Kidney capillary endothelial cell (primary cell): ENCODE measurements at regions not wholly inside any gene's neighbourhood (a gene's known extent, or its start where the extent isn't known, plus 50 kb on each side); places are given as distances from the start of the nearest gene placed in this dataset.

ENCODE experiments used
- DNase-seq: peaks from one replicate; pipeline ENCODE4 v3.0.0-alpha.2; 2018; ENCODE audit warnings: low spot score

DNA sequence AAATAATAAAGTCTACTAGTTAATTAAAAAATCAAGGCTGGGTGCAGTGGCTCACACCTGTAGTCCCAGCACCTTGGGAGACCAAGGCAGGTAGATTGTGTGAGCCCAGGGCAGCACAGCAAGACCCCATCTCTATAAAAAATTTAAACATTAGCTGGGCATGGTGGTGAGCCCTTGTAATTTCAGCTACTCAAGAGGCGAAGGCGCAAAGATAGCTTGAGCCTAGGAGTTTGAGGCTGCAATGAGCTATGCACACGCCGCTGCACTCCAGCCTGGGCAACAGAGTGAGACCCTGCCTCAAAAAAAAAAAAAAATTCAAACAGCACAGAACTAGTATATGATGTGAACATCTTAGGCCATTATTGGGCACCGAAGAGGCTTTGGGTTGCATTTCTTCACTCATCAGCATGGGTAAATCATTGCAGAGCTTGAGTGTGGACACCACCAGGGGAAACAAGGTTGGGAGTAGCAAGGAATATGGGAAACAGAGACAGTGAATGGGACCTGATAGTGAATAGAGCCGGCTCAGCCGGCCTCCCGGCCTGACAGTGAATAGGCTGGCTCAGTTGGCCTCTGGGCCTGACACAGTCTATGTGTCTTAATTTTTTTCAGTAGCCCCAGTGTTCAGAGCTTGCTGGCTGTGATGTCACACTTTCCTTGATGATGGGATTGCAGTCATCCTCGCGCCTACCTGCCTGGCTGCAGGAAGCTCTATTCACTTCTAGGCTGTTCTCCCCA, 89.1 kb upstream of the ERRFI1 start:
- no peak for DNase-seq

- peak; percentile 19 for DNase-seq
Observed at GRCh38 chr1:8113262-8114220, 87.4 kb upstream of the ERRFI1 start.

GRCh38 chr1:8112611-8113261, 86.6 kb upstream of the ERRFI1 start:
- no peak for DNase-seq

- no peak for DNase-seq
Observed at GRCh38 chr1:8111560-8111959, 85.5 kb upstream of the ERRFI1 start.

DNA sequence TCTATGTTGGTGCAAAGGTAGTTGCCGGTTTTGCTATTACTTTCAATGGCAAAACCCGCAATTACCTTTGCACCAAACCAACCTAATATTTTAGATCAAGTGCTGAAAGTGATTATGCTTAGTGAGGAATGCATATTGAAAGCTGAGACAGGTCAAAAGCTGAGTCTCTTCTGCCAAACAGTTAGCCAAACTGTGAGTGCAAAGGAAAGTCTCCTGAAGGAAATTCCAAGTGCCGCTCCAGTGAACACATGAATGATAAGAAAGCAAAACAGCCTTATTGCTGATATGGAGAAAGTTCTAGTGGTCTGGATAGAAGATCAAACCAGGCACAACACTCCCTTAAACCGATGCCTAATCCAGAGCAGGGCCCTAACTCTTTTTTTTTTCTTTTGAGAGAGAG, 83.1 kb upstream of the ERRFI1 start:
- DNase-seq = no peak

GRCh38 chr1:8107897-8108296, 81.8 kb upstream of the ERRFI1 start:
- DNase-seq = no peak

DNA sequence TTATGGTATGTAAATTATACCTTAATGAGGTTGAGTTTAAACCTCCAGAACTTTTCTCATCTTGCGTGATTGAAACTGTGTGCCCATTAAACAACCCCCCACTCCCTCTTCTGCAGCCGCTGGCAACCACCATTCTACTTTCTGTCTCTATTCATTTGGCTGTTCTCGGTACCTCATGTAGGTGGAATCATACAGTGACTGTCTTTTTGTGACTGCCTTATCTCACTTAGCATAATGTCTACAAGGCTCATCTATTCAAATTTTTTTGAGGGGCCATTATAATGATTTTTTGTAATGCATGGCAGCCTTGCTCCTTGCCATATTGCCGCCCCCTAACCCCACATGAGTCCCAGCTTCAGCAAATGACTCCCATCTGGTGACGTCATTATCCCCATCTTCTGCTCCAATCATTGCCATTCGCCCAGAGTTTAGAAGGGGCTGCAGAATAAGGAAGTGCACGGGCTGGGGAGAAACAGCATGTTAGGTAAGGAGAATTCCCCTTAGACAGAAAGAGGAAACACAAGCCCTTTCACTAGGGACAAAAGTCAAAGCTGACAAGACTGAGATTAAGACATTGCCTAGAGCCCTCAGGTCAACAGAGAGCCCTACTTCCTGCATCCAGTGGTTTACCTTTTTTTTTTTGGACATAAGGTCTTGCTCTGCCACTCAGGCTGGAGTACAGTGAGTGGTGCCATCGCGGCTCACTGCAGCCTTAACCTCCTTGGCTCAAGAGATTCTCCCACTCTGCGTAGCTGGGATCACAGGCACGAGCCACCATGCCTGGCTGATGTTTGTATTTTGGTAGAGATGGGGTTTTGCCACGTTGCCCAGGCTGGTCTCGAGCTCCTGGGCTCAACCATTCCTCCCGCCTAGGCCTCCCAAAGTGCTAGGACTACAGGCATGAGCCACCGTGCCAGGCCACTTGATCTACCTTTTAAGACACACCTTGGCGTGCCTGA, 78.4 kb upstream of the ERRFI1 start:
- no peak for DNase-seq

- DNase-seq = no peak
Observed at GRCh38 chr1:8097908-8098307, 71.8 kb upstream of the ERRFI1 start.

DNA sequence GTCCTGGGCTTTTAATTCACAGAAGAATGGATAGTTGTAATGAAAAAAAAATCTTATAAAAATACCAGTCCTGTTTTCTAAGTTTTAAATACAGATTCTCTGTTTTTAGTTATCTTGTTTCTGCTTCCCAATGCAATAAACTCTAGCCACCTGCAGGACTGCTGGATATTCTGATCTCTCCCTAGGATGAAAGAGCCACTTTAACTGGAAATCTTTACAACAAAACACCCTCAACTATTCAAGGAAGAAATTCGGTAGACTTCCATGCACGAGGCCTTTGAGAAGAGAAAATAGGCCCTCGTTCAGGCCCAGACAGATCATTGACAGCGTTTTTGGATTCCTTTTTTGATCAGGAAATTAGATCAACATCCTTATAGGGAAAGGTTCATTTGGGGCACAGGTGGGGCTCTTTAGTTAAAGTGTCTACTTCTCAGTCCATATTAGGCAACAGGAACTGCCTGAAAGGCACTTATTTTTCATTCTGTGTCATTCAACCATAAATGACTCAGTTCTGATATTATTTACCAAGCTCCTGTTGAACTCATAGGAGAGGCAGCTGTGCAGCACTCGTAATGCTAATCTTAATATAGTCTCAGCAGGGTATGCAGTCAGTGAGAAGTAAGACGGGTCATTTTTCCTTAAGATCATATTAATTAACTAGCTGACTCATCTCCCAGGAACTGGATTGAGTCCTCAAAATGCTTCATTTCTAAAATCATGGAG, 71.1 kb upstream of the ERRFI1 start:
- peak; percentile 95 for DNase-seq

GRCh38 chr1:8096105-8097011, 70.2 kb upstream of the ERRFI1 start:
- peak; percentile 92 for DNase-seq

- DNase-seq = no peak
Observed at GRCh38 chr1:8095584-8095983, 69.5 kb upstream of the ERRFI1 start.

GRCh38 chr1:8094481-8095241, 68.6 kb upstream of the ERRFI1 start:
- DNase-seq = peak; percentile 80

GRCh38 chr1:8093221-8093980, 67.3 kb upstream of the ERRFI1 start:
- no peak for DNase-seq

DNA sequence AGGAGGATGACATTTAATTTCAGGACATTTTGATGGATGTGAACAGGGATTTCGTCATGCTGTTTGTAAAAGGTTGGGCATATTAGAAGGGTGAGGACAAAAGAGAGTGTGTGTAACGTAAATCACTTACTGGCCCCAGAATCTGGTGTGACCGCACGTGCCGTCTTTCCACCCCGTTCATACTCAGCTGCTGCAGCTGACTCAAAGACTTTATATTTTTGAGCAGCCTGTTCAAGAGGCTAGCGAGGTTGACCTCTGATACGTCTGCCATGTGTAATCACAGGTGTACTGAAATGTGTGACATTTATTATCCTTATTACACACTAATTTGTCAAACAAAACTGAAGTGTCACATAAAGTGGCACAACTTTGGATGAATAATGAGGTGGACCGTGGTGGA, 66.5 kb upstream of the ERRFI1 start:
- DNase-seq = no peak

DNA sequence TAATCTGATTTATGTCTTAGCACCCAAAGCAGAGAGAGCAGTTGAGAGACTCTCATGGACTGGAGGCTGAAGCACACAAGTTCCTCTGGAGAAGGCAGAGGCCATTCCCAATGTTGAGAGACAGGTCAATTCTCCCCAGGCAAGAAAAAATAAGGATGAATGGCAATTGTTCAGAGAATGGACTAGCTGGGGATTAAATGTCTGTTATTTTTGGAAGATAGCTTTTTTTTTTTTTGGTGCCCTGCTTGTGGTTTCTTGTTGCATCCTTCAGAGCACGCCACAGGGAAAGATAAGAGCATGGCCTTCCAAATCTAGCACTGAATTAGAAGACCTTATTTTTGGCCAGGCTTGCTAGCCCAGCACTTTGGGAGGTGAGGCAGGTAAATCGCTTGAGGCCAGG, 65.6 kb upstream of the ERRFI1 start:
- no peak for DNase-seq

DNA sequence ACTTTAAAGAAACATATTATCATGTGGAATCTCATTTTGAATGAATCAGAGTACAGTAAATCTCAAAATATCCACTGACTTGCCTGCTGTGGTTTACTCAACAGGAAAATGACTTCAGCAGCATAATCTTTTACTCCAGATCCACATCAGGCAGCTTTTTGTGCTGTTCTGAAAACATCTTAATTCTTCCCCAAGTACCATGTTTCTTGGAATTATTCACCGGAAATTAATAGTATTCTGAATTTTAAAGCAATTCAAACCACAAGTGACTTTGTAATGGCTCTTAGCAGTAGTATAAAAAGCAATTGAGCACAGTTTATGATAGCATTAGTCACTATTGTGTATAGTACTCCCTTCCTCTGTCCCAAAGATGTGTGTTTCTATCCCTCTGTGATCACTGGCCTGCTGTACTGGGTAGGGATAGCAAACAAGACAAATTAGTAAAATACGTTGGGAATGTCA, 64.2 kb upstream of the ERRFI1 start:
- peak; percentile 95 for DNase-seq

- peak; percentile 58 for DNase-seq
Observed at GRCh38 chr1:8089535-8090228, 63.6 kb upstream of the ERRFI1 start.
